ENCODE measurements at regions not wholly inside any gene's neighbourhood (a gene's known extent, or its start where the extent isn't known, plus 50 kb on each side); places are given as distances from the start of the nearest gene placed in this dataset.

- Histone ChIP-seq H3K79me2 (ENCODE audit: low read depth) (no peaks in the 10 kb centered on the region), H3K36me3 (no peaks in the 10 kb centered on the region), H3K9me3 (ENCODE audit: low read depth) (no peaks in the 10 kb centered on the region), H3K4me3 (no peak overlapping the region), H2AFZ (replicated peaks) (no peak overlapping the region), H3K4me1 (peaks cover 3% of the 10 kb centered on the region), H3K4me2 (no peak overlapping the region), H3K9ac (no peak overlapping the region), H3F3A (ENCODE audit: low read depth) (no peaks in the 10 kb centered on the region), H3K27me3 (no peaks in the 10 kb centered on the region), H4K20me1 (ENCODE audit: low read depth) (no peaks in the 10 kb centered on the region), H3K27ac (no peak overlapping the region)
- H3K27me3 Mint-ChIP-seq (ENCODE audit: insufficient read depth, low read depth), result peaks cover 27% of the 10 kb centered on the region
- H3K36me3 Mint-ChIP-seq, result no peaks in the 10 kb centered on the region
- H3K4me3 Mint-ChIP-seq, result no peak overlapping the region
- H3K4me1 Mint-ChIP-seq, result no peaks in the 10 kb centered on the region
- no peaks in the 10 kb centered on the region for H3K9me3 Mint-ChIP-seq
- H3K27ac Mint-ChIP-seq, result no peak overlapping the region
- DNase-seq (ENCODE audit: low spot score), result no peak
- TF ChIP-seq EZH2 (IDR thresholded peaks at IDR 0.05) (no peak), EZH2phosphoT487 (IDR thresholded peaks at IDR 0.05) (no peak), CTCF (IDR thresholded peaks at IDR 0.05) (no peak)
Observed at GRCh38 chr3:157872902-157873301, 233.3 kb downstream of the SHOX2 start.

GRCh38 chr3:157871838-157872460, 234.3 kb downstream of the SHOX2 start:
- H3K9me3 ChIP-seq (ENCODE audit: low read depth), result no peaks in the 10 kb centered on the region
- peaks cover 2% of the 10 kb centered on the region for H3K9me3 Mint-ChIP-seq
- TF ChIP-seq CTCF (IDR thresholded peaks at IDR 0.05), result no peak
- TF ChIP-seq EZH2phosphoT487 (IDR thresholded peaks at IDR 0.05), result no peak
- no peak for TF ChIP-seq EZH2 (IDR thresholded peaks at IDR 0.05)
- no peaks in the 10 kb centered on the region for H3K4me1 Mint-ChIP-seq
- no peak for DNase-seq (ENCODE audit: low spot score)
- H3K27me3 Mint-ChIP-seq (ENCODE audit: insufficient read depth, low read depth), result peaks cover 36% of the 10 kb centered on the region
- H3K9ac ChIP-seq, result no peak overlapping the region
- no peaks in the 10 kb centered on the region for H3K27me3 ChIP-seq
- no peak overlapping the region for H3K27ac ChIP-seq
- no peaks in the 10 kb centered on the region for H3F3A ChIP-seq (ENCODE audit: low read depth)
- no peaks in the 10 kb centered on the region for H3K36me3 ChIP-seq
- no peak overlapping the region for H3K4me3 Mint-ChIP-seq
- H3K4me2 ChIP-seq, result no peak overlapping the region
- no peaks in the 10 kb centered on the region for H3K79me2 ChIP-seq (ENCODE audit: low read depth)
- H3K4me3 ChIP-seq, result no peak overlapping the region
- H4K20me1 ChIP-seq (ENCODE audit: low read depth), result no peaks in the 10 kb centered on the region
- H3K36me3 Mint-ChIP-seq, result no peaks in the 10 kb centered on the region
- no peak overlapping the region for H3K27ac Mint-ChIP-seq
- no peak overlapping the region for H2AFZ ChIP-seq (replicated peaks)
- peaks cover 3% of the 10 kb centered on the region for H3K4me1 ChIP-seq

GRCh38 chr3:157871248-157871647, 235.0 kb downstream of the SHOX2 start:
- no peaks in the 10 kb centered on the region for H3F3A ChIP-seq (ENCODE audit: low read depth)
- H3K4me3 ChIP-seq, result no peak overlapping the region
- no peaks in the 10 kb centered on the region for H3K79me2 ChIP-seq (ENCODE audit: low read depth)
- TF ChIP-seq CTCF (IDR thresholded peaks at IDR 0.05), result no peak
- TF ChIP-seq EZH2 (IDR thresholded peaks at IDR 0.05), result no peak
- TF ChIP-seq EZH2phosphoT487 (IDR thresholded peaks at IDR 0.05), result no peak
- H3K9me3 ChIP-seq (ENCODE audit: low read depth), result no peaks in the 10 kb centered on the region
- Mint-ChIP-seq H3K9me3 (peaks cover 2% of the 10 kb centered on the region), H3K36me3 (no peaks in the 10 kb centered on the region), H3K27me3 (ENCODE audit: insufficient read depth, low read depth) (peaks cover 39% of the 10 kb centered on the region), H3K4me1 (no peaks in the 10 kb centered on the region), H3K4me3 (no peak overlapping the region), H3K27ac (no peak overlapping the region)
- no peak overlapping the region for H3K4me2 ChIP-seq
- no peak for DNase-seq (ENCODE audit: low spot score)
- H3K36me3 ChIP-seq, result no peaks in the 10 kb centered on the region
- no peaks in the 10 kb centered on the region for H4K20me1 ChIP-seq (ENCODE audit: low read depth)
- H2AFZ ChIP-seq (replicated peaks), result no peak overlapping the region
- H3K27ac ChIP-seq, result no peak overlapping the region
- H3K9ac ChIP-seq, result no peak overlapping the region
- peaks cover 3% of the 10 kb centered on the region for H3K4me1 ChIP-seq
- no peaks in the 10 kb centered on the region for H3K27me3 ChIP-seq

All from neural progenitor cell (in vitro differentiated cells).